ENCODE measurements at regions not wholly inside any gene's neighbourhood (a gene's known extent, or its start where the extent isn't known, plus 50 kb on each side); places are given as distances from the start of the nearest gene placed in this dataset.
"Not testable (repeated sequence)": the region's sequence is repeated elsewhere in the genome, so short reads cannot be mapped to it uniquely, and the experiment has no call there.

DNA sequence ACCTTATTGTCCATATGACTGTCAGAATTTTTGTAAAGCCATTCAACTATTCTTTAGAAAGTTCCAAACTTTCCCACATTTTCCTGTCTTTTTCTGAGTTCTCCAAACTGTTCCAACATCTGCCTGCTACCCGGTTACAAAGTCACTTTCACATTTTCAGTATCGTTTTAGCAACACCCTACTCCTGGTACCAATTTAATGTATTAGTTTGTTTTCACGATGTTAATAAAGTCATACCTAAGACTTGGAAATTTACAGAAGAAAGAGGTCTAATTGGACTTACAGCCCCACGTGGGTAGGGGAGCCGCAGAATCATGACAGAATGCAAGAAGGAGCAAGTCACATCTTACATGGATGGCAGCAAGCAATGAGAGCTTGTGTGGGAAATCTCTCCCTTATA lies 867.8 kb downstream of the AMY1C start:
- no peak for DNase-seq (ENCODE audit: low spot score)
- intact Hi-C loops (cut with DNase I), result no loop called here

DNA sequence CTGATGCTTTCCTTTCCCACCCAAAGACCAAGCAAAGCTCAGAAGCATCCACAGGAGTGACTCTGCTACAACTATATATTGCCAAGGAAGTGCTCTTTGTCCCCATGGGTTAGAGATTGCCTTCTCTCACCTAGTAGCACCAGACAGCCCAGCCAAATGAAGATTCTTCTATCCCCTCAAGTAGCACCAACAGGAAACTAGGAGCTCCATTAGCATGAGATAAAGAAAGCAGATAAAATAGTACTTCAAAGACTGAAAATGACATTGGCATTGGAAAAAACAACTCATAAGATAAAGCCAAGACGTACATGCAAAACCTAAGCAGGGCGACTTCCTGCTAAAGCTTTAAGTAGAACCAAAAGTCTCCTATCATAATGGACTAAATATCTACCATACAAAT lies 871.5 kb downstream of the AMY1C start:
- no peak for DNase-seq (ENCODE audit: low spot score)
- intact Hi-C loops (cut with DNase I), result no loop called here

- intact Hi-C loops (cut with DNase I), result no loop called here
Observed at GRCh38 chr1:104624538-104624937, 874.8 kb downstream of the AMY1C start.

DNA sequence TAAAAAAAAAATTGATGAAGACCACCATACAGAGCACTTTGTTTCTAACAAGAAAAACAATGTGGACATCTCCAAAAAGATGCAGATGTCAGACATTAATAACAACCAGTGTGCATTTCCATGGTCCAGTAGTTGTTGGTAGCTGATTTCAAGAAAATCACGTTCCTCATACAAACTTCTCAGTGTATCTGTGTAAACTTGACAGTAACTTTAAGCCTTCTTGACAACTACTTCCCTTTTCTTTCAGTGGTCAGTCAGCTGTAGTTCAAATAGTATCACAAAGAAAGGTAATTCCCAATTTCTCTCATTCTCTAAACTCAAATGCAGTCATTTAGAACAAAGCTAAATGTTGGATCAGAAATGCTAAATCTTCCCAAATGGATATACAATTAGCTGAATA lies 879.9 kb downstream of the AMY1C start:
- DNase-seq (ENCODE audit: low spot score), result no peak
- intact Hi-C loops (cut with DNase I), result no loop called here

More at GRCh38 chr1:104624538-104624937, 874.8 kb downstream of the AMY1C start:
- DNase-seq (ENCODE audit: low spot score), result no peak

DNA sequence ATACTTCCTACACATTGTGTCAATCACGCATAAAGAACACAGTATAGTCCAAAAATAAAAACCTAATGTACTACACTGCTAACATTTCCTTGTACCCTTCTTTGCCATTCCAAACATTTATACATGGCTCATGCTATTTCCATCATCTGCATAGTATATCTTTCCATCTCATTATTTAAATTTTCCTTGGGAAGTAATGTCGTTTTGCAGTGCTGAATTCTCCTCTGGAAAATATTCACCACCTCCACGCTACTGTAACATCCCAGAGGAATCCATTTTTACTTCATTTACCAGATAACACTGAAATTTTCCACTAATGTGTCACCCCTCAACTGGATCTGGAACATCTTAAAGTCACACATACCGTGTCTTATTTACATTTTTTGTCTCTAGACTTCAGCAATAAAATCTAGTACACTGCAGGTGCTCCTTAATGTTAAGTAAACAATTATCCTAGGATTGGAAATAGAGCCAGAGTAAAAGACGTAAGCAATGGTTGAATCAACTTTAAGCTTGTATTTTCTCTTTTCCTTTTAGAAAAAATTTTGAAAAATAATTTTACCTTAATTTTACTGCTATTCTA lies 881.0 kb downstream of the AMY1C start:
- intact Hi-C loops (cut with DNase I), result no loop called here
- DNase-seq (ENCODE audit: low spot score), result no peak

- intact Hi-C loops (cut with DNase I), result no loop called here
- DNase-seq (ENCODE audit: low spot score), result no peak
Observed at GRCh38 chr1:104636581-104636980, 886.9 kb downstream of the AMY1C start.

DNA sequence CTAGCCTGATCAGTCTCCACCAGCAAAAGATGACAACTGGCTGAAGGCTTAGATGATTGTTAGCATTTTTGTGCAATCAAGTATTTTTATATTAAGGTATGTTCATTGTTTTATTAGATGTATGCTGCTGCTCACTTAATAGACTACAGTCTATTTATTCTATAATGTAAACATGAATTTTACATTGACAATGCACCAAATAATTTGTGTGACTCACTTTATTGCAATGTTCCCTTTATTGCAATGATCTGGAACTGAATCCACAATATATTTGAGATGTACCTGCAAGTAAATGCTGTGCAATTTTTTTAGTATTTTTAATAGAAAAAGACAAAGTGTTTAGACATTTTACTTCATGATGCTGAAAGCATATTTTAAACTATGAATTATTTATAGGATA lies 896.5 kb downstream of the AMY1C start:
- intact Hi-C loops (cut with DNase I), result no loop called here
- DNase-seq (ENCODE audit: low spot score), result no peak

- DNase-seq (ENCODE audit: low spot score), result no peak
- intact Hi-C loops (cut with DNase I), result no loop called here
Observed at GRCh38 chr1:104648269-104648691, 898.6 kb downstream of the AMY1C start.

DNA sequence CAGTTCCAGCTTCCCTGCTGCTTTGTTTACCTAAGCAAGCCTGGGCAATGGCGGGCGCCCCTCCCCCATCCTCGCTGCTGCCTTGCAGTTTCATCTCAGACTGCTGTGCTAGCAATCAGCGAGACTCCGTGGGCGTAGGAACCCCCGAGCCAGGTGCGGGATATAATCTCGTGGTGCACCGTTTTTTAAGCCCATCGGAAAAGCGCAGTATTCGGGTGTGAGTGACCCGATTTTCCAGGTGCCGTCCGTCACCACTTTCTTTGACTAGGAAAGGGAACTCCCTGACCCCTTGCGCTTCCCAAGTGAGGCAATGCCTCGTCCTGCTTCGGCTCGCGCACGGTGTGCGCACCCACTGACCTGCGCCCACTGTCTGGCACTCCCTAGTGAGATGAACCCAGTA lies 914.7 kb downstream of the AMY1C start:
- intact Hi-C loops (cut with DNase I); DNase-seq (ENCODE audit: low spot score): not testable (repeated sequence)

DNA sequence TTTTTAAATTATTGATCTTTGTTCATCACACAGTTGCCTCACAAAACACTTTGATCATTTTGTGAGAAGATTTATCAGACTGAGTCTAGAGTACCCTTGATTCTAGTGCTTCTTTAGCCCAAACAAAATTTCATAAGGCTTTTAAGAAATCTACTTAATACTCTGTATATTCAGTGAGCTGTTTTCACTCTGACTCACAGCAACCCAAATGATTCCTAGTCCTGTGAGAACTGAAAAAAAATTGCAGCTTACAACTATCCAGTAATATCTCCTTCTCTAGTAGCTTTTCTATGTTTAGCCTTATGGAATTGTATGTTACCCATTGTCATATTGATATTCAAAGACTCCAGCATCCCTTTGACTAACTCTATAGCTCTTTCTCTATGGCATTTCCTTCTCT lies 915.6 kb downstream of the AMY1C start:
- intact Hi-C loops (cut with DNase I), result no loop called here
- DNase-seq (ENCODE audit: low spot score), result no peak

GRCh38 chr1:104671684-104672353 lies 922.1 kb downstream of the AMY1C start:
- intact Hi-C loops (cut with DNase I), result no loop called here
- no peak for DNase-seq (ENCODE audit: low spot score)

DNA sequence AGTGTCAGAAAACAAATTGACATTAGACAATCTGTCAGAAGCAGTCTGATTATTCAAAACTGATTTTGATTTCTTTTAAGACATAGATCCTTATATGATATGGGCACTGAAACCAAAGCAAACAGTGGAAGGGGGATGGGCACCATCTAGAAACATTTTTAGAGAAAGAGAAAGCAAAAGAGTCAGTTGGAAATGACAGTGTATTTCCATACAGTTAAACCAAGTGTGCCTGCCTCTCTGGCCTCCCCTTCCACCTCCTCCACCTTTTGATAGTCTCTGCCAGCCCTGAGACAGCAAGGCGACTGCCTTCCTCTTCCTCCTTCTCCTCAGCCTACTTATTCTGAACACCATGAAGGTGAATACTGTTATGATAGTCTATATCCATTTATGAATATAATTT lies 949.7 kb downstream of the AMY1C start:
- intact Hi-C loops (cut with DNase I), result no loop called here
- DNase-seq (ENCODE audit: low spot score), result no peak

- intact Hi-C loops (cut with DNase I), result no loop called here
- DNase-seq (ENCODE audit: low spot score), result no peak
Observed at GRCh38 chr1:104702731-104703130, 953.0 kb downstream of the AMY1C start.

- DNase-seq (ENCODE audit: low spot score), result no peak
- intact Hi-C loops (cut with DNase I), result no loop called here
Observed at GRCh38 chr1:104706631-104707147, 957.0 kb downstream of the AMY1C start.

DNA sequence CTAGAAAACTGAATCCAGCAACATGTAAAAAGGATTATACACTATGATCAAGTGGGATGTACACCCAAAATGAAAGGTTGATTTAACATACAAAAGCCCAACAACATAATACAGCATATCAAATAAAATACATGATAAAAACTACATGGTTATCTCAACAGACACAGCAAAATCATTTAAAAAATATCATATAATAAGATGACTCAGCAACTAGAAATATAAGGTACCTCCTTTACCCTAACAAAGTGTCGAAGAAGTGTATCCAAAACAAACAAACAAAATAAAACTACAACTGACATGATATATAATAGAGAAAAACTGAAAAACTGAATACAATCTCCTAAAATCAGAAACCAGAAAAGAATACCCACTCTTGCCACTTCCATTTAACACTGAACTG lies 969.1 kb downstream of the AMY1C start:
- intact Hi-C loops (cut with DNase I), result no loop called here
- DNase-seq (ENCODE audit: low spot score), result no peak

- intact Hi-C loops (cut with DNase I), result no loop called here
Observed at GRCh38 chr1:104720741-104721140, 971.0 kb downstream of the AMY1C start.

GRCh38 chr1:104726917-104727316 lies 977.2 kb downstream of the AMY1C start:
- DNase-seq (ENCODE audit: low spot score), result no peak
- intact Hi-C loops (cut with DNase I), result no loop called here

More at GRCh38 chr1:104720741-104721140, 971.0 kb downstream of the AMY1C start:
- DNase-seq (ENCODE audit: low spot score), result no peak

DNA sequence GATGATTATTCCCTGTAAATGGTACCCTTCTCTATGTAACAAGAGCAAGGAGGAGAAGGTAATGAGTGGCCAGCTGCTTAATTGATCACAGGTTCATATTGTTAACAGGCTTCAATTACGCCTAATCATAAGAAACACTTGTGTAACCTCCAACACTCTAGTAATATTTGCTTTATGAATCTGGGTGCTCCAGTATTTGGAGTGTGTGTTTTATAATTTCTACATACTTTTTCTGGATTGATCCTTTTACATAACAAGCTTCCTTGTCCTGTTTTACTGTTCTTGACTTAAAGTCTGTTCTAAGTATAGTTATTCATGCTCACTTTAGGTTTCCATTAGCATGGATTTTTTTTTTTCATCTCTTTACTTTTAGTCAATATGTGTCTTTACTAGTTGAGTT lies 984.2 kb downstream of the AMY1C start:
- intact Hi-C loops (cut with DNase I), result no loop called here
- DNase-seq (ENCODE audit: low spot score), result no peak

- intact Hi-C loops (cut with DNase I), result no loop called here
- no peak for DNase-seq (ENCODE audit: low spot score)
Observed at GRCh38 chr1:104745875-104746274, 996.2 kb downstream of the AMY1C start.

DNA sequence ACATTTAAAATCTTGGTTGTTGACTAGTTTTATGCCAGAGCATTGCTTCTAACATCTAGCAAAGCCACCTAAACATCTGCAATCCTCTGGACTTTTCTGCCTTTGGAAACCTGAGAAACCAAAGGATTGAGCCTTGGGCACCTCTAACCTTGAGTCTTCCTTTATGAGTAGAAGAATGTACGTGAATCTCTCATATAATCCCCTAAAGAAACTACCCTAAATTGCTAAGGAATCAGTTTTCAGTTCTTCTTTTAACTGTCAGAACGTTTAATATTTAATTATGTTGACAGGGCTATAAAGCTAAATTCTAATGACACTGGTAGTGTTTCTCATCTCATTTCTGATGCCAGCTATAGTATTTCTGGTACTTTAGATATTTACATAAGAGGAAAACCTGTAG lies 997.3 kb downstream of the AMY1C start:
- no peak for DNase-seq (ENCODE audit: low spot score)
- intact Hi-C loops (cut with DNase I), result no loop called here

DNA sequence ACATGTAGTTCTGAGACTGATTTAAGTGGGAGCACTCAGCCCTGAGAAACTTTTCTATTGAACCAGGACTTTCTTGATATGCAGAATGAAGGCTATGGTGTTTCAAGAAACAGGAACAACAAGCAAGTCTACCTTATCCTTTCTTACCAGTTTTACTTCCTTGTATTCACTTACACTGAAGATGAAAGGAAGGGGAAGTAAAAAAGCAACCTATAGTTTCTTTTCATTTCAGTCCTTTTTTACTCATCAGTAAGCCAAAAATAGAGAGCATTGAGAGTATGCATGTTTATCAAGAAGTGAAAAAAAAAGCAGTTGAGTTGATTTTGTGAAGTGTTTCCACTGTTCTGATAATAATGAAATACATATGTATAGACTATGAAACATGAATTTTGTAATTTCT lies 1010.3 kb downstream of the AMY1C start:
- intact Hi-C loops (cut with DNase I), result no loop called here
- no peak for DNase-seq (ENCODE audit: low spot score)

All from cardiac septum (tissue), 1 donor.